ENCODE measurements at regions not wholly inside any gene's neighbourhood (a gene's known extent, or its start where the extent isn't known, plus 50 kb on each side); places are given as distances from the start of the nearest gene placed in this dataset.

DNA sequence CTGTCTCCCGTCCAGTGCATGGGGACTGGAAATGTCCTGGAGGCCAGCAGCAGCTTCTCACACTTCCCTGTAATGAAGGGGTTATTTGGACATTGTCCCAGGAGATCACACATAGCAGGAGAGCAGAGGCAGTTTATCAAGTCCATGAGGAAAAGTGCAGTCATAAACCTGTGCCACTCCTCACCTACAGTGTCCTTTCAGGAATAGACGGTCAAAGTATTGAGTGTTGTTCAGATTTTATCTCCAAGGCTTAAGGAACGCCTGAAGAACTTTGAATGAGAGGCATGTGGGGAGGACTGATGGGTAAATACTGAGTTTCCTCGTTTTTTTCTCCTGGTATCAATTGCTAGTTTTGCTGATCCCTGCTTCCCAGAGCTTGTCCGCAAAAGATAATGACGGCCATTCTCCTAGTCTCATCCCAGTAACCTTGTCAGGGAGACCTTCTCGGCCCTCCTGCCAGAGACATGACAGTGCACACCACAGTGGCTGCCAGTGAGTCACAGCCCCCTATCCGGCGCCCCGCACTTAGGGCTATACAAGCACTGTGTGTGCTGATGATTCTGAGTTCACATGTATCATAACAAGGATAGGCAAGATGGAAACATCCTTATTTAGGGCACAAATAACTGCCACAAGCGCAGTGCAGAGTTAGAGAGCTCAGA is 495.5 kb upstream of the MGMT start:
- no peak overlapping the region for H3K4me3 ChIP-seq
- TF ChIP-seq POLR2A (IDR thresholded peaks at IDR 0.05) (no peak), POLR2AphosphoS5 (IDR thresholded peaks at IDR 0.05) (no peak), EP300 (IDR thresholded peaks at IDR 0.05) (no peak)
- TF ChIP-seq, protein P1, sequence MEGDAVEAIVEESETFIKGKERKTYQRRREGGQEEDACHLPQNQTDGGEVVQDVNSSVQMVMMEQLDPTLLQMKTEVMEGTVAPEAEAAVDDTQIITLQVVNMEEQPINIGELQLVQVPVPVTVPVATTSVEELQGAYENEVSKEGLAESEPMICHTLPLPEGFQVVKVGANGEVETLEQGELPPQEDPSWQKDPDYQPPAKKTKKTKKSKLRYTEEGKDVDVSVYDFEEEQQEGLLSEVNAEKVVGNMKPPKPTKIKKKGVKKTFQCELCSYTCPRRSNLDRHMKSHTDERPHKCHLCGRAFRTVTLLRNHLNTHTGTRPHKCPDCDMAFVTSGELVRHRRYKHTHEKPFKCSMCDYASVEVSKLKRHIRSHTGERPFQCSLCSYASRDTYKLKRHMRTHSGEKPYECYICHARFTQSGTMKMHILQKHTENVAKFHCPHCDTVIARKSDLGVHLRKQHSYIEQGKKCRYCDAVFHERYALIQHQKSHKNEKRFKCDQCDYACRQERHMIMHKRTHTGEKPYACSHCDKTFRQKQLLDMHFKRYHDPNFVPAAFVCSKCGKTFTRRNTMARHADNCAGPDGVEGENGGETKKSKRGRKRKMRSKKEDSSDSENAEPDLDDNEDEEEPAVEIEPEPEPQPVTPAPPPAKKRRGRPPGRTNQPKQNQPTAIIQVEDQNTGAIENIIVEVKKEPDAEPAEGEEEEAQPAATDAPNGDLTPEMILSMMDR (IDR thresholded peaks at IDR 0.05) = no peak
- H3K36me3 ChIP-seq = no peaks in the 10 kb centered on the region
- no peaks in the 10 kb centered on the region for H3K4me1 ChIP-seq
- 43 to 76% methylated on average over 11 of the region's 11 CpGs for WGBS, 2 donors
- no peaks in the 10 kb centered on the region for H3K9me3 ChIP-seq
- H3K27ac ChIP-seq = no peak overlapping the region
- no peaks in the 10 kb centered on the region for H3K27me3 ChIP-seq
- no peak for DNase-seq
- intact Hi-C loops (cut with DNase I) = no loop called here

DNA sequence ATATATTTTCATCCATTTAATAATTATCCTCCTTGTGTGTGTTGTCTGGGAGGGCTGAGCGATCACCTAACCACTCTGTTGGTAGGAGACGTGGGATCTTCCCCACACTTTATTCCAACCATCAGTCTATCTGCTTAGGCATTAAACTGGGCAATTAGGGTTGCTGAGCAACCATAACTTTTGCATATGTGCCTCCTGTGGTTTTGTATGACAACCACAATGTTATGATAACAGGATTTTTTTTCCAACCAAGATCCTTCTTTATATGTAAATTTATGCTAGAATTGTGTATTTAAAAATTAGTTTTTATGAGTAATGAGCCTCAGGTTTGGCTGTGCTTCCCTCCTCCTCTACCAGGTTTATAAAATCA is 495.0 kb upstream of the MGMT start:
- no peak for DNase-seq
- Histone ChIP-seq H3K9me3 (no peaks in the 10 kb centered on the region), H3K36me3 (no peaks in the 10 kb centered on the region), H3K27ac (no peak overlapping the region), H3K4me3 (no peak overlapping the region), H3K4me1 (no peaks in the 10 kb centered on the region), H3K27me3 (no peaks in the 10 kb centered on the region)
- TF ChIP-seq POLR2AphosphoS5 (IDR thresholded peaks at IDR 0.05) (no peak), POLR2A (IDR thresholded peaks at IDR 0.05) (no peak), EP300 (IDR thresholded peaks at IDR 0.05) (no peak)
- TF ChIP-seq, protein P1 (IDR thresholded peaks at IDR 0.05) = no peak
- WGBS, 2 donors = 81 to 95% methylated on average over 2 of the region's 2 CpGs
- intact Hi-C loops (cut with DNase I) = no loop called here

DNA sequence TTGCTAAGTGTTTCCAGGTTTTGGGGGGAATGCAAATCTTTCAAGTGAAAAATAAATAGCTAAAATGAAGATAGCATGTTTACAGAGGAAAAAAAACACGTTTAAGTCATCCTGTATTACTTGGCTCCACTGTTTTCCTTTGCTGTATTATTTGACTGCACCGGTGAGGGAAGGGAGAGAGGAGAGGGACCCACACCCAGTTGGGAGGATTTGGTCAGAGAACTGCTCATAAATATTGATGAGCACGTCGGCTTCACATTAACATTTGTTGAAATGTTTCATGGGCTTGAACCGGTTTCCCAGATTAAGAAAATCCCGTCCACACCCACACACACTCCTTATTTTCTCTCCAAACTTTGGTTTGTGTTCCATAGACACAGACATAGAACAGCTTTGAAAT is 493.8 kb upstream of the MGMT start:
- intact Hi-C loops (cut with DNase I) = no loop called here
- DNase-seq = no peak

GRCh38 chr10:128976856-128977255 is 490.2 kb upstream of the MGMT start:
- H3K4me3 ChIP-seq = no peak overlapping the region
- intact Hi-C loops (cut with DNase I) = no loop called here
- no peak for TF ChIP-seq POLR2AphosphoS5 (IDR thresholded peaks at IDR 0.05)
- no peak for TF ChIP-seq POLR2A (IDR thresholded peaks at IDR 0.05)
- no peak for TF ChIP-seq EP300 (IDR thresholded peaks at IDR 0.05)
- TF ChIP-seq, protein P1 (IDR thresholded peaks at IDR 0.05) = no peak
- no peaks in the 10 kb centered on the region for H3K36me3 ChIP-seq
- H3K27ac ChIP-seq = no peak overlapping the region
- 72 to 82% methylated on average over 8 of the region's 8 CpGs for WGBS, 2 donors
- H3K27me3 ChIP-seq = no peaks in the 10 kb centered on the region
- no peaks in the 10 kb centered on the region for H3K9me3 ChIP-seq
- no peak for DNase-seq
- H3K4me1 ChIP-seq = no peaks in the 10 kb centered on the region

More for the DNA sequence above, 493.8 kb upstream of the MGMT start:
- H3K4me3 ChIP-seq = no peak overlapping the region
- no peak for TF ChIP-seq POLR2AphosphoS5 (IDR thresholded peaks at IDR 0.05)
- no peak for TF ChIP-seq POLR2A (IDR thresholded peaks at IDR 0.05)
- TF ChIP-seq, protein P1 (IDR thresholded peaks at IDR 0.05) = no peak
- no peak for TF ChIP-seq EP300 (IDR thresholded peaks at IDR 0.05)
- no peaks in the 10 kb centered on the region for H3K27me3 ChIP-seq
- H3K4me1 ChIP-seq = no peaks in the 10 kb centered on the region
- H3K9me3 ChIP-seq = no peaks in the 10 kb centered on the region
- H3K27ac ChIP-seq = no peak overlapping the region
- WGBS, 2 donors = 67 to 68% methylated on average over 6 of the region's 6 CpGs
- no peaks in the 10 kb centered on the region for H3K36me3 ChIP-seq

- intact Hi-C loops (cut with DNase I) = no loop called here
- H3K36me3 ChIP-seq = no peaks in the 10 kb centered on the region
- no peaks in the 10 kb centered on the region for H3K9me3 ChIP-seq
- no peaks in the 10 kb centered on the region for H3K4me1 ChIP-seq
- H3K4me3 ChIP-seq = no peak overlapping the region
- TF ChIP-seq POLR2A (IDR thresholded peaks at IDR 0.05) (no peak), POLR2AphosphoS5 (IDR thresholded peaks at IDR 0.05) (no peak)
- H3K27me3 ChIP-seq = no peaks in the 10 kb centered on the region
- no peak overlapping the region for H3K27ac ChIP-seq
- DNase-seq = no peak
- 87 to 95% methylated on average over 10 of the region's 10 CpGs for WGBS, 2 donors
These were observed 488.8 kb upstream of the MGMT start for GRCh38 chr10:128978211-128978610.

Data from sigmoid colon (tissue), 6 donors.